Neural progenitor cell (in vitro differentiated cells): ENCODE measurements at regions not wholly inside any gene's neighbourhood (a gene's known extent, or its start where the extent isn't known, plus 50 kb on each side); places are given as distances from the start of the nearest gene placed in this dataset.

ENCODE experiments used
- EZH2 ChIP-seq: fragments of 200-600 bp; sonication (generic); IDR thresholded peaks from 2 replicates; pipeline ENCODE4 v1.6.1; 2017; ENCODE audit warnings: antibody characterized with exemption, mild to moderate bottlenecking, moderate library complexity
- EZH2phosphoT487 ChIP-seq: fragments of 200-600 bp; sonication (generic); IDR thresholded peaks from 2 replicates; pipeline ENCODE4 v1.6.1; 2017; ENCODE audit warnings: antibody characterized with exemption

- TF ChIP-seq EZH2 (no peak), EZH2phosphoT487 (no peak)
These were observed 62.1 kb upstream of the SLC38A4 start for GRCh38 chr12:46887870-46888269.
